HepG2 (cell line): ENCODE measurements at regions not wholly inside any gene's neighbourhood (a gene's known extent, or its start where the extent isn't known, plus 50 kb on each side); places are given as distances from the start of the nearest gene placed in this dataset.
"Not testable (repeated sequence)": the region's sequence is repeated elsewhere in the genome, so short reads cannot be mapped to it uniquely, and the experiment has no call there.

ENCODE experiments used
- ATAC-seq: fragments of 200-7000 bp; cut with Tn5 transposase; 3 replicates; pipeline ENCODE4 v1.9.1; 2020; ENCODE audit warnings: mild to moderate bottlenecking, moderate library complexity
- BruUV-seq: library from RNA; stranded (reverse); fragments of 400-500 nt; replicated peaks from 2 replicates; lab custom pipeline; 2021; lab: Mats Ljungman, UMichigan
- CTCF ChIA-PET: fragments of 300-600 bp; formaldehyde crosslinking; extraction: SDS; loops from one replicate; lab custom pipeline; 2021; ENCODE audit warnings: low total read pairs, inconsistent platforms, low intra/inter-chr PET ratio; lab: Yijun Ruan, JAX
- POLR2A ChIA-PET: fragments of 350-600 bp; sonication (Branson Sonifier 250); formaldehyde crosslinking; loops from one replicate; lab custom pipeline; 2020; ENCODE audit warnings: antibody characterized with exemption, inconsistent platforms; lab: Yijun Ruan, JAX
- DNase-seq: peaks from one replicate; pipeline ENCODE4 v3.0.0-alpha.2; 2015; ENCODE audit warnings: low spot score
- FAIRE-seq: peaks from 3 replicates; lab custom pipeline; 2011; peaks lifted over from hg19 to GRCh38; lab: Jason Lieb, UNC
- H2AFZ ChIP-seq: one replicate; pipeline ENCODE4 v1.6.1; 2011; ENCODE audit warnings: low read length, inconsistent platforms
- H3K27ac ChIP-seq: fragments of 300-600 bp; 3 replicates; pipeline ENCODE4 v1.8.0; 2011; ENCODE audit warnings: mixed run types, mild to moderate bottlenecking, mixed read lengths, low read length, inconsistent platforms; ENCODE audit not compliant: insufficient read depth; ENCODE audit errors: extremely low read length
- H3K27me3 ChIP-seq, 2 experiments: fragments of 200-600 bp in 1 of 2; 2 replicates in 1 of 2; 3 replicates in 1 of 2; pipeline versions ENCODE4 v1.6.0 to v1.8.0; 2011; ENCODE audit warnings: low read length in 2 of 2, mild to moderate bottlenecking in 2 of 2, moderate library complexity in 2 of 2, inconsistent platforms in 1 of 2; ENCODE audit not compliant: insufficient read depth in 2 of 2, control insufficient read depth in 1 of 2
- H3K36me3 ChIP-seq, 2 experiments: fragments of 200-600 bp in 1 of 2; replicated peaks in 1 of 2; 2 replicates in 1 of 2; 3 replicates in 1 of 2; pipeline versions ENCODE4 v1.5.1 to v1.8.0; 2011; ENCODE audit warnings: low read length in 2 of 2, inconsistent platforms in 1 of 2; ENCODE audit not compliant: insufficient read depth in 2 of 2, control insufficient read depth in 1 of 2
- H3K4me1 ChIP-seq: 2 replicates; pipeline ENCODE4 v1.5.1; 2012; ENCODE audit warnings: low read length, inconsistent platforms; ENCODE audit not compliant: insufficient read depth
- H3K4me2 ChIP-seq: 2 replicates; pipeline ENCODE4 v1.6.0; 2011; ENCODE audit warnings: low read depth, low read length, inconsistent platforms
- H3K4me3 ChIP-seq, 3 experiments: fragments of 200-600 bp in 1 of 3; sonication (generic), shearing (Covaris generic) in 1 of 3; replicated peaks in 1 of 3; 2 replicates each; pipeline ENCODE4 v1.5.1; 2011 to 2016; ENCODE audit warnings: low read length in 3 of 3, inconsistent platforms in 2 of 3, low read depth in 2 of 3, mild to moderate bottlenecking in 2 of 3, control low read depth in 1 of 3, mixed read lengths in 1 of 3; ENCODE audit not compliant: insufficient read depth in 1 of 3
- H3K79me2 ChIP-seq: one replicate; pipeline ENCODE4 v1.6.1; 2011; ENCODE audit warnings: low read length, inconsistent platforms; ENCODE audit not compliant: insufficient read depth
- H3K9ac ChIP-seq: 2 replicates; pipeline ENCODE4 v1.6.0; 2011; ENCODE audit warnings: mild to moderate bottlenecking, low read depth, low read length, inconsistent platforms; ENCODE audit not compliant: insufficient read depth
- H3K9me3 ChIP-seq: 2 replicates; pipeline ENCODE4 v1.5.1; 2012; ENCODE audit warnings: mild to moderate bottlenecking, low read length
- H4K20me1 ChIP-seq: 2 replicates; pipeline ENCODE4 v1.6.0; 2011; ENCODE audit warnings: inconsistent platforms, mild to moderate bottlenecking, low read length, moderate library complexity; ENCODE audit not compliant: insufficient read depth
- FOXA1 ChIP-seq, 2 experiments: fragments of 450-650 bp in 1 of 2; sonication (generic) in 1 of 2; formaldehyde crosslinking in 1 of 2; IDR thresholded peaks; 2 replicates each; pipeline versions ENCODE4 v1.4.0 to v1.6.1; 2016 to 2020; ENCODE audit warnings: missing genetic modification reagents in 1 of 2
- FOXA3 ChIP-seq: IDR thresholded peaks from 2 replicates; pipeline ENCODE4 v1.6.1; 2016; ENCODE audit warnings: missing genetic modification reagents, missing compliant biosample characterization
- ZNF281 ChIP-seq: sonication (generic); formaldehyde crosslinking; IDR thresholded peaks from 2 replicates; pipeline ENCODE4 v1.4.0; 2020; ENCODE audit warnings: missing genetic modification reagents, borderline replicate concordance
- WGBS: methylation state at CpG from one replicate; pipeline ENCODE4 v1.1.6; 2017; ENCODE audit warnings: low lambda C conversion rate; 5-methylcytosine and 5-hydroxymethylcytosine counted together
- in situ Hi-C: cut with HindIII; loops from 2 replicates; pipeline ENCODE4 v1.10.0; 2017; ENCODE audit warnings: low pct_unique_long_range_greater_than_20kb; ENCODE audit not compliant: extremely low pct_ligation_motif_present
- intact Hi-C: fragments of 100-400 bp; cut with micrococcal nuclease; formaldehyde crosslinking; loops from one replicate; pipeline ENCODE4 v1.10.0; 2022; ENCODE audit not compliant: unreplicated experiment

GRCh38 chr1:37380546-37380945 lies 93.8 kb upstream of the ZC3H12A start:
- H3K4me2 ChIP-seq = not testable (repeated sequence)

More at GRCh38 chr1:37380546-37380945, 93.8 kb upstream of the ZC3H12A start:
- H3K4me1 ChIP-seq; H2AFZ ChIP-seq; H3K4me3 ChIP-seq; FAIRE-seq; DNase-seq; CTCF ChIA-PET; H3K36me3 ChIP-seq; intact Hi-C loops; H3K79me2 ChIP-seq; H3K27ac ChIP-seq; BruUV-seq; ATAC-seq; in situ Hi-C loops; H3K27me3 ChIP-seq; H3K9me3 ChIP-seq; H4K20me1 ChIP-seq; H3K9ac ChIP-seq; POLR2A ChIA-PET; TF ChIP-seq FOXA1 (IDR thresholded peaks at IDR 0.05): not testable (repeated sequence)
- TF ChIP-seq FOXA1 (CRISPR knock-in tag; IDR thresholded peaks at IDR 0.05) (peak; percentile 42; the same call in 1 of the 2 replicates), FOXA3 (CRISPR knock-in tag) (0 out of 2 replicates have a peak, but pooled peaks have one; percentile 22), ZNF281 (CRISPR knock-in tag) (peak; percentile 75)
- WGBS = 0% methylated on average over 1 of the region's 9 CpGs
